PC-9 (cell line): ENCODE measurements at regions not wholly inside any gene's neighbourhood (a gene's known extent, or its start where the extent isn't known, plus 50 kb on each side); places are given as distances from the start of the nearest gene placed in this dataset.
"Not testable (repeated sequence)": the region's sequence is repeated elsewhere in the genome, so short reads cannot be mapped to it uniquely, and the experiment has no call there.

Source experiments
- CTCF ChIP-seq: fragments of 200-600 bp; sonication (generic); conservative IDR thresholded peaks from 2 replicates; pipeline ENCODE4 v1.6.1; 2017; ENCODE audit warnings: mixed run types, antibody characterized with exemption, mild to moderate bottlenecking, moderate library complexity
- EZH2 ChIP-seq: fragments of 200-600 bp; sonication (generic); IDR thresholded peaks from 2 replicates; pipeline ENCODE4 v1.8.0; 2017; ENCODE audit warnings: antibody characterized with exemption, low read depth

GRCh38 chr13:33358076-33358475 is 72.5 kb upstream of the STARD13 start:
- TF ChIP-seq CTCF, EZH2: not testable (repeated sequence)
